ENCODE measurements at regions not wholly inside any gene's neighbourhood (a gene's known extent, or its start where the extent isn't known, plus 50 kb on each side); places are given as distances from the start of the nearest gene placed in this dataset.

- WGBS (ENCODE audit: insufficient coverage, low coverage, low lambda C conversion rate, missing lambda C conversion rate): 19% methylated on average over 7 of the region's 7 CpGs
- TF ChIP-seq CTCF (IDR thresholded peaks at IDR 0.05): no peak
- TF ChIP-seq POLR2A (IDR thresholded peaks at IDR 0.05): no peak
Measured at GRCh38 chr14:95979339-95980042, 59.7 kb upstream of the C14orf132 start.

GRCh38 chr14:95980402-95980801 lies 58.8 kb upstream of the C14orf132 start:
- no peaks in the 10 kb centered on the region for H3K9me3 ChIP-seq
- H3K27ac ChIP-seq: no peak overlapping the region
- 27% methylated on average over 5 of the region's 5 CpGs for WGBS (ENCODE audit: insufficient coverage, low coverage, low lambda C conversion rate, missing lambda C conversion rate)
- ATAC-seq: no peak
- no peaks in the 10 kb centered on the region for H3K4me1 ChIP-seq
- no peak for DNase-seq
- H3K36me3 ChIP-seq: no peaks in the 10 kb centered on the region
- intact Hi-C loops (cut with DNase I): loop anchor here in 1 of 2 donors (10.0 kb wide), 1 partner anchor 416 kb away; no protein-coding TSS in a partner anchor
- H3K27me3 ChIP-seq: no peaks in the 10 kb centered on the region
- TF ChIP-seq CTCF (IDR thresholded peaks at IDR 0.05) (no peak), POLR2A (IDR thresholded peaks at IDR 0.05) (no peak)
- H3K4me3 ChIP-seq: no peak overlapping the region

More at GRCh38 chr14:95979339-95980042, 59.7 kb upstream of the C14orf132 start:
- Histone ChIP-seq H3K27ac (no peak overlapping the region), H3K27me3 (no peaks in the 10 kb centered on the region), H3K9me3 (no peaks in the 10 kb centered on the region), H3K36me3 (no peaks in the 10 kb centered on the region), H3K4me3 (no peak overlapping the region), H3K4me1 (no peaks in the 10 kb centered on the region)
- no peak for ATAC-seq
- no peak for DNase-seq
- intact Hi-C loops (cut with DNase I): loop anchor here in 1 of 2 donors (10.0 kb wide), 1 partner anchor 415 kb away; no protein-coding TSS in a partner anchor

- ATAC-seq: no peak
- H3K4me3 ChIP-seq: no peak overlapping the region
- 5% methylated on average over 4 of the region's 4 CpGs for WGBS (ENCODE audit: insufficient coverage, low coverage, low lambda C conversion rate, missing lambda C conversion rate)
- no peaks in the 10 kb centered on the region for H3K4me1 ChIP-seq
- no peak for DNase-seq
- intact Hi-C loops (cut with DNase I): loop anchor here in 1 of 2 donors (10.0 kb wide), 1 partner anchor 417 kb away; no protein-coding TSS in a partner anchor
- no peak for TF ChIP-seq POLR2A (IDR thresholded peaks at IDR 0.05)
- no peaks in the 10 kb centered on the region for H3K36me3 ChIP-seq
- no peak overlapping the region for H3K27ac ChIP-seq
- H3K9me3 ChIP-seq: no peaks in the 10 kb centered on the region
- H3K27me3 ChIP-seq: no peaks in the 10 kb centered on the region
Measured at GRCh38 chr14:95981965-95982364, 57.2 kb upstream of the C14orf132 start.

- no peak for DNase-seq
- no peak overlapping the region for H3K4me3 ChIP-seq
- H3K27me3 ChIP-seq: no peaks in the 10 kb centered on the region
- no peak for ATAC-seq
- intact Hi-C loops (cut with DNase I): loop anchor here in 1 of 2 donors (10.0 kb wide), 1 partner anchor 419 kb away; no protein-coding TSS in a partner anchor
- no peaks in the 10 kb centered on the region for H3K4me1 ChIP-seq
- H3K27ac ChIP-seq: no peak overlapping the region
- no peaks in the 10 kb centered on the region for H3K9me3 ChIP-seq
- H3K36me3 ChIP-seq: no peaks in the 10 kb centered on the region
- TF ChIP-seq POLR2A (IDR thresholded peaks at IDR 0.05): no peak
- no peak for TF ChIP-seq CTCF (IDR thresholded peaks at IDR 0.05)
- 75% methylated on average over 2 of the region's 2 CpGs for whole genome bisulfite sequencing (ENCODE audit: insufficient coverage, low coverage, low lambda C conversion rate, missing lambda C conversion rate)
Measured at GRCh38 chr14:95984206-95984605, 55.0 kb upstream of the C14orf132 start.
